Pons (tissue), 1 donor: ENCODE measurements at regions not wholly inside any gene's neighbourhood (a gene's known extent, or its start where the extent isn't known, plus 50 kb on each side); places are given as distances from the start of the nearest gene placed in this dataset.
"Not testable (repeated sequence)": the region's sequence is repeated elsewhere in the genome, so short reads cannot be mapped to it uniquely, and the experiment has no call there.

Experiments
- DNase-seq: peaks from one replicate; pipeline ENCODE4 v3.0.0-alpha.2; 2016; ENCODE audit warnings: low spot score

GRCh38 chr2:95765925-95766910 lies 174.4 kb downstream of the TRIM43 start:
- not testable (repeated sequence) for DNase-seq

- not testable (repeated sequence) for DNase-seq
Observed at GRCh38 chr2:95767531-95767930, 175.7 kb downstream of the TRIM43 start.

GRCh38 chr2:95767950-95768349 lies 176.1 kb downstream of the TRIM43 start:
- DNase-seq, result not testable (repeated sequence)

- not testable (repeated sequence) for DNase-seq
Observed at GRCh38 chr2:95769256-95769655, 177.5 kb downstream of the TRIM43 start.

- DNase-seq, result not testable (repeated sequence)
Observed at GRCh38 chr2:95770726-95771125, 178.9 kb downstream of the TRIM43 start.

GRCh38 chr2:95774322-95775192 lies 182.8 kb downstream of the TRIM43 start:
- not testable (repeated sequence) for DNase-seq

- DNase-seq, result not testable (repeated sequence)
Observed at GRCh38 chr2:95775193-95775531, 183.4 kb downstream of the TRIM43 start.
